SK-N-SH (cell line): ENCODE measurements at regions not wholly inside any gene's neighbourhood (a gene's known extent, or its start where the extent isn't known, plus 50 kb on each side); places are given as distances from the start of the nearest gene placed in this dataset.

Experiments used
- CTCF ChIA-PET: fragments of 300-600, 350-600 bp; formaldehyde crosslinking; extraction: SDS; loops from one replicate; lab custom pipeline; 2021; lab: Yijun Ruan, JAX
- POLR2A ChIA-PET: fragments of 350-600 bp; sonication (Branson Sonifier 250); formaldehyde crosslinking; extraction: SDS; loops from one replicate; lab custom pipeline; 2020; ENCODE audit warnings: antibody characterized with exemption, inconsistent platforms; lab: Yijun Ruan, JAX
- DNase-seq: peaks from one replicate; pipeline ENCODE4 v3.0.0; 2012
- H2AFZ ChIP-seq: fragments of 200-600 bp; sonication (generic); 2 replicates; pipeline ENCODE4 v1.8.1; 2016; ENCODE audit warnings: antibody characterized with exemption, mild to moderate bottlenecking, low read depth
- H3F3A ChIP-seq: fragments of 200-600 bp; sonication (generic); replicated peaks from 2 replicates; pipeline ENCODE3; 2016; ENCODE audit warnings: antibody characterized with exemption, mild to moderate bottlenecking; ENCODE audit not compliant: insufficient read depth
- H3K27ac ChIP-seq, 2 experiments: fragments of 200-500 bp in 1 of 2; fragments of 200-600 bp in 1 of 2; sonication (Bioruptor generic) in 1 of 2; sonication (generic), shearing (Covaris generic) in 1 of 2; 2 replicates each; pipeline versions ENCODE4 v1.5.1 to v1.6.1; 2014 to 2016; ENCODE audit warnings: low read depth in 2 of 2, inconsistent platforms in 1 of 2, low read length in 1 of 2, mild to moderate bottlenecking in 1 of 2, mixed read lengths in 1 of 2
- H3K27me3 ChIP-seq: fragments of 200-600 bp; sonication (generic), shearing (Covaris generic); 2 replicates; pipeline ENCODE4 v1.6.1; 2016; ENCODE audit warnings: mixed run types; ENCODE audit not compliant: insufficient read depth
- H3K36me3 ChIP-seq, 2 experiments: fragments of 200-500 bp in 1 of 2; fragments of 200-600 bp in 1 of 2; sonication (Bioruptor generic) in 1 of 2; sonication (generic) in 1 of 2; replicated peaks in 1 of 2; 2 replicates each; pipeline versions ENCODE3 to v1.5.1; 2014 to 2016; ENCODE audit warnings: low read length in 1 of 2, mild to moderate bottlenecking in 1 of 2; ENCODE audit not compliant: insufficient read depth in 2 of 2, control insufficient read depth in 1 of 2
- H3K4me1 ChIP-seq, 2 experiments: fragments of 200-500 bp in 1 of 2; fragments of 200-600 bp in 1 of 2; sonication (Bioruptor generic) in 1 of 2; sonication (generic), shearing (Covaris generic) in 1 of 2; 2 replicates each; pipeline versions ENCODE4 v1.5.1 to v1.6.1; 2014 to 2016; ENCODE audit warnings: low read depth in 1 of 2, low read length in 1 of 2, mixed run types in 1 of 2; ENCODE audit not compliant: insufficient read depth in 2 of 2, control insufficient read depth in 1 of 2
- H3K4me2 ChIP-seq: fragments of 200-600 bp; sonication (generic), shearing (Covaris generic); 2 replicates; pipeline ENCODE4 v1.6.1; 2017; ENCODE audit warnings: mixed run types
- H3K4me3 ChIP-seq, 2 experiments: fragments of 200-500 bp in 1 of 2; fragments of 200-600 bp in 1 of 2; sonication (Bioruptor generic) in 1 of 2; sonication (generic), shearing (Covaris generic) in 1 of 2; 2 replicates each; pipeline versions ENCODE4 v1.5.1 to v1.8.1; 2014 to 2016; ENCODE audit warnings: low read depth in 2 of 2, inconsistent platforms in 1 of 2, low read length in 1 of 2, mild to moderate bottlenecking in 1 of 2, mixed read lengths in 1 of 2, moderate library complexity in 1 of 2
- H3K79me2 ChIP-seq: fragments of 200-600 bp; sonication (generic); 2 replicates; pipeline ENCODE4 v1.8.1; 2017; ENCODE audit warnings: mild to moderate bottlenecking; ENCODE audit not compliant: insufficient read depth
- H3K9ac ChIP-seq: fragments of 200-600 bp; sonication (generic); 2 replicates; pipeline ENCODE4 v1.6.1; 2017; ENCODE audit warnings: mixed run types
- H3K9me2 ChIP-seq: fragments of 200-600 bp; sonication (generic); 2 replicates; pipeline ENCODE4 v1.6.1; 2017; ENCODE audit warnings: mixed run types
- H3K9me3 ChIP-seq: fragments of 200-600 bp; sonication (generic); 2 replicates; pipeline ENCODE4 v1.6.1; 2017; ENCODE audit warnings: mixed run types, mild to moderate bottlenecking, moderate library complexity
- H4K20me1 ChIP-seq: fragments of 200-600 bp; sonication (generic); 2 replicates; pipeline ENCODE4 v1.6.1; 2017; ENCODE audit warnings: mild to moderate bottlenecking, mixed run types; ENCODE audit not compliant: insufficient read depth
- CHD2 ChIP-seq: fragments of 150-350 bp; IDR thresholded peaks from 2 replicates; pipeline ENCODE4 v1.6.1; 2018; ENCODE audit warnings: low read length; ENCODE audit not compliant: partially characterized antibody
- ELF1 ChIP-seq: IDR thresholded peaks from 2 replicates; pipeline ENCODE4 v1.4.0; 2012
- EP300 ChIP-seq, 2 experiments: IDR thresholded peaks; 2 replicates each; pipeline versions ENCODE4 v1.4.0 to v1.6.1; 2012; ENCODE audit warnings: borderline replicate concordance in 1 of 2, low read depth in 1 of 2, low read length in 1 of 2
- EZH2phosphoT487 ChIP-seq: fragments of 200-600 bp; sonication (generic); IDR thresholded peaks from 2 replicates; pipeline ENCODE4 v1.6.1; 2017; ENCODE audit warnings: low read depth, mixed run types, mild to moderate bottlenecking, antibody characterized with exemption, moderate library complexity, borderline replicate concordance
- FOXJ3 ChIP-seq: sonication (generic); formaldehyde crosslinking; IDR thresholded peaks from 2 replicates; pipeline ENCODE4 v1.5.1; 2020; ENCODE audit warnings: mild to moderate bottlenecking, missing genetic modification reagents
- FOXM1 ChIP-seq: IDR thresholded peaks from 2 replicates; pipeline ENCODE4 v1.4.0; 2012; ENCODE audit warnings: low read depth, mild to moderate bottlenecking
- GATA2 ChIP-seq: sonication (generic); formaldehyde crosslinking; IDR thresholded peaks from 2 replicates; pipeline ENCODE4 v1.5.0; 2020; ENCODE audit warnings: mild to moderate bottlenecking, missing genetic modification reagents
- NFIC ChIP-seq: IDR thresholded peaks from 2 replicates; pipeline ENCODE4 v1.4.0; 2012; ENCODE audit warnings: borderline replicate concordance
- NRF1 ChIP-seq: IDR thresholded peaks from 2 replicates; pipeline ENCODE4 v1.6.1; 2012; ENCODE audit warnings: low read depth, mild to moderate bottlenecking, low read length
- POLR2AphosphoS5 ChIP-seq: IDR thresholded peaks from 2 replicates; pipeline ENCODE4 v1.6.1; 2012; ENCODE audit warnings: low read depth, low read length
- RFX5 ChIP-seq: IDR thresholded peaks from 2 replicates; pipeline ENCODE4 v1.6.1; 2012; ENCODE audit warnings: mild to moderate bottlenecking, improper control_type of control experiment, low read length
- SIN3A ChIP-seq: IDR thresholded peaks from 2 replicates; pipeline ENCODE4 v1.6.1; 2012; ENCODE audit warnings: low read depth, mild to moderate bottlenecking, low read length, moderate library complexity, borderline replicate concordance
- TAF1 ChIP-seq: IDR thresholded peaks from 2 replicates; pipeline ENCODE4 v1.6.1; 2012; ENCODE audit warnings: low read depth, mild to moderate bottlenecking, low read length, moderate library complexity, borderline replicate concordance
- WGBS: methylation state at CpG from one replicate; pipeline ENCODE4 v1.1.6; 2017; ENCODE audit warnings: low lambda C conversion rate; 5-methylcytosine and 5-hydroxymethylcytosine counted together
- TF ChIP-seq, protein P1 (sequence below): IDR thresholded peaks from 2 replicates; pipeline ENCODE4 v1.4.0; 2012; ENCODE audit warnings: low read depth
- TF ChIP-seq, protein P2 (sequence below): fragments of 200-600 bp; sonication (generic); IDR thresholded peaks from 2 replicates; pipeline ENCODE4 v1.6.1; 2017; ENCODE audit warnings: antibody characterized with exemption, mild to moderate bottlenecking, moderate library complexity
- TF ChIP-seq, protein P3 (sequence below): fragments of 150-350 bp; IDR thresholded peaks from 2 replicates; pipeline ENCODE4 v1.6.1; 2016; ENCODE audit warnings: mild to moderate bottlenecking, low read depth, low read length

DNA sequence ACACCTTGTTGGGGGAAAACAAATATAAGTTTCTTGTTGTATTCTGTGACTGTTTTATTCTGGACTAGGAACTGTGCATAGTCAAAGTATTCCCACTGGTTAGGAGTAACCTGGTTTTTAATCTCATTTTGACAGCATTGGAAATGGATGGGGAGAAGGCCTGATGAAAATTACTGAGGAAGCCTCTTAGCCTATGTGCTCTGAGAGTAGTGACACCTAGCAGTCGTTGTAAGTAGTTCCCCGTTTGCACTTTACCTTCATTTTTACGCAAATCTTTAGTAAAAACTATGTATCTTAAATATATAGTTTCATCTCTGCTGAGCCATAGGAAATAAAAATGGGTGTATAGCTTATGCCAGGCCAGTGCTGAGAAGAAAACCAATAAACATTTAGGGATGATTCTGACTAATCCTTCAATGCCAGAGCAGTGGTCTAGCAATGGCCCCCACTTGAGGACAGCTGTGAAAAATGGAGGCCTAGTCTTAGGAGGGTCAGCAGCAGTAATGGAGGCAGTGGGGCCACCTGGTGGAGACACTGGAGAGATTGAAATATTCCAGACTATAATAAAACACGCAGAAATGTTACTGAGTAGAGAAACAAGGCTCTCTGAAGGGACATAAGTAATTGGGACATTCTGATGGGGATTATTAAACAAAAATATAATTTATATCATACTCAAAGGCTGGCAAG lies 133.2 kb upstream of the NOVA1 start (continued):
- TF ChIP-seq, protein P1, sequence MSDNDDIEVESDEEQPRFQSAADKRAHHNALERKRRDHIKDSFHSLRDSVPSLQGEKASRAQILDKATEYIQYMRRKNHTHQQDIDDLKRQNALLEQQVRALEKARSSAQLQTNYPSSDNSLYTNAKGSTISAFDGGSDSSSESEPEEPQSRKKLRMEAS = no peak

DNA sequence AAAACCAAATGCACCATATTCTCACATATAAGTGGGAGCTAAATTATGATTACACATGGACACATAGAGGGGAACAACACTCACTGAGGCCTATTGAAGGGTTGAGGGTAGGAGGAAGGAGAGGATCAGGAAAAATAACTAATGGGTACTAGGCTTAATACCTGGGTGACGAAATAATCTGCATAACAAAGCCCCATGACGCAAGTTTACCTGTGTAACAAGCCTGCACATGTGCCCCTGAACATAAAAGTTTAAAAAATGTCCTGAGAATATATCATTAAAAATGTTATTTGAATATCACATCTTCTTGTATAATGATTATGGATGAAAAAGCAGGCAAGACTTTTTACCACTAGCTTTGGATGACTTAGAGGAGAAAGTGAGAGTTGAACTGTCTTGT lies 138.0 kb upstream of the NOVA1 start:
- DNase-seq = no peak

DNA sequence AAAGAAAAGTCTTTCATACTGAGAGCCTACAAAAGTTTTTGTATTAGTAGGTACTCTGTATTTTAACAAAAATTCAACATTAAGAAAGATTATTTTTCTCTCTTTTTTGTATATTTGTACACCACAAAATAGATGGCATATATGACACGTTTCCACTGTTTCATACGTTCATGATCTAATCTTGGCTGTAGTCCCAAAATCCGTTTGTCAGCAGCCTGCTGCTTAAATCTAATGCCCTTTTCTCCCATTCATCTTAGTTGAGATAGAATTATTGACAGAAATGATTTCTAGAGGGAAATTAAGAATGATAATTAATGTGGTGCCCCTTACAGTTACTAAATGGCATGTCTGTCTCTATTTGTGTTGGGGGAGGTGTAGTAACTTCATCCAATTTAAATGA lies 140.7 kb upstream of the NOVA1 start:
- no peak overlapping the region for H3K27ac ChIP-seq
- H3K9ac ChIP-seq = no peak overlapping the region
- TF ChIP-seq, protein P2, sequence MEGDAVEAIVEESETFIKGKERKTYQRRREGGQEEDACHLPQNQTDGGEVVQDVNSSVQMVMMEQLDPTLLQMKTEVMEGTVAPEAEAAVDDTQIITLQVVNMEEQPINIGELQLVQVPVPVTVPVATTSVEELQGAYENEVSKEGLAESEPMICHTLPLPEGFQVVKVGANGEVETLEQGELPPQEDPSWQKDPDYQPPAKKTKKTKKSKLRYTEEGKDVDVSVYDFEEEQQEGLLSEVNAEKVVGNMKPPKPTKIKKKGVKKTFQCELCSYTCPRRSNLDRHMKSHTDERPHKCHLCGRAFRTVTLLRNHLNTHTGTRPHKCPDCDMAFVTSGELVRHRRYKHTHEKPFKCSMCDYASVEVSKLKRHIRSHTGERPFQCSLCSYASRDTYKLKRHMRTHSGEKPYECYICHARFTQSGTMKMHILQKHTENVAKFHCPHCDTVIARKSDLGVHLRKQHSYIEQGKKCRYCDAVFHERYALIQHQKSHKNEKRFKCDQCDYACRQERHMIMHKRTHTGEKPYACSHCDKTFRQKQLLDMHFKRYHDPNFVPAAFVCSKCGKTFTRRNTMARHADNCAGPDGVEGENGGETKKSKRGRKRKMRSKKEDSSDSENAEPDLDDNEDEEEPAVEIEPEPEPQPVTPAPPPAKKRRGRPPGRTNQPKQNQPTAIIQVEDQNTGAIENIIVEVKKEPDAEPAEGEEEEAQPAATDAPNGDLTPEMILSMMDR = no peak
- no peak for TF ChIP-seq ELF1
- no peak for TF ChIP-seq POLR2AphosphoS5
- TF ChIP-seq, protein P1 = no peak
- TF ChIP-seq, protein P3, sequence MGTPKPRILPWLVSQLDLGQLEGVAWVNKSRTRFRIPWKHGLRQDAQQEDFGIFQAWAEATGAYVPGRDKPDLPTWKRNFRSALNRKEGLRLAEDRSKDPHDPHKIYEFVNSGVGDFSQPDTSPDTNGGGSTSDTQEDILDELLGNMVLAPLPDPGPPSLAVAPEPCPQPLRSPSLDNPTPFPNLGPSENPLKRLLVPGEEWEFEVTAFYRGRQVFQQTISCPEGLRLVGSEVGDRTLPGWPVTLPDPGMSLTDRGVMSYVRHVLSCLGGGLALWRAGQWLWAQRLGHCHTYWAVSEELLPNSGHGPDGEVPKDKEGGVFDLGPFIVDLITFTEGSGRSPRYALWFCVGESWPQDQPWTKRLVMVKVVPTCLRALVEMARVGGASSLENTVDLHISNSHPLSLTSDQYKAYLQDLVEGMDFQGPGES = no peak
- no peak for TF ChIP-seq EZH2phosphoT487
- no peak for TF ChIP-seq CHD2
- TF ChIP-seq SIN3A = no peak
- no peak for TF ChIP-seq RFX5
- TF ChIP-seq FOXM1 = no peak
- TF ChIP-seq NRF1 = no peak
- no peak for TF ChIP-seq NFIC
- TF ChIP-seq TAF1 = no peak
- TF ChIP-seq FOXJ3 (CRISPR knock-in tag) = no peak
- TF ChIP-seq EP300 (IDR thresholded peaks at IDR 0.05; ENCODE audit: borderline replicate concordance in 1 of 2, low read depth in 1 of 2, low read length in 1 of 2) = no peak
- TF ChIP-seq GATA2 (CRISPR knock-in tag) = no peak
- H3K9me3 ChIP-seq = no peaks in the 10 kb centered on the region
- no peaks in the 10 kb centered on the region for H4K20me1 ChIP-seq
- no peak for DNase-seq
- H3K36me3 ChIP-seq = no peaks in the 10 kb centered on the region
- no peak overlapping the region for H3K4me2 ChIP-seq
- H3K79me2 ChIP-seq = no peaks in the 10 kb centered on the region
- ChIA-PET POLR2A (no interaction called here), CTCF (no interaction called here)
- H3K9me2 ChIP-seq = no peaks in the 10 kb centered on the region
- no peaks in the 10 kb centered on the region for H3F3A ChIP-seq
- 10% methylated on average over 3 of the region's 3 CpGs for WGBS
- no peak overlapping the region for H3K4me3 ChIP-seq
- H2AFZ ChIP-seq = no peak overlapping the region
- no peaks in the 10 kb centered on the region for H3K27me3 ChIP-seq
- no peaks in the 10 kb centered on the region; a peak in 1 of 4 replicates for H3K4me1 ChIP-seq

More for the DNA sequence above, 138.0 kb upstream of the NOVA1 start:
- no peak overlapping the region for H3K4me2 ChIP-seq
- ChIA-PET CTCF (no interaction called here), POLR2A (no interaction called here)
- H3K27ac ChIP-seq = no peak overlapping the region
- no peak overlapping the region for H2AFZ ChIP-seq
- H3K9ac ChIP-seq = no peak overlapping the region
- no peaks in the 10 kb centered on the region for H3K9me2 ChIP-seq
- H3K79me2 ChIP-seq = no peaks in the 10 kb centered on the region
- no peaks in the 10 kb centered on the region; a peak in 1 of 4 replicates for H3K4me1 ChIP-seq
- no peaks in the 10 kb centered on the region for H4K20me1 ChIP-seq
- H3K36me3 ChIP-seq = no peaks in the 10 kb centered on the region
- no peak overlapping the region for H3K4me3 ChIP-seq
- no peak for TF ChIP-seq NRF1
- no peaks in the 10 kb centered on the region for H3K27me3 ChIP-seq
- H3F3A ChIP-seq = no peaks in the 10 kb centered on the region
- 2% methylated on average over 2 of the region's 2 CpGs for WGBS
- H3K9me3 ChIP-seq = no peaks in the 10 kb centered on the region
